ENCODE measurements at regions not wholly inside any gene's neighbourhood (a gene's known extent, or its start where the extent isn't known, plus 50 kb on each side); places are given as distances from the start of the nearest gene placed in this dataset.

- TF ChIP-seq CTCF (IDR thresholded peaks at IDR 0.05; ENCODE audit: insufficient read depth, low read length, poor library complexity, severe bottlenecking) (no peak), EZH2phosphoT487 (conservative IDR thresholded peaks at IDR 0.05; ENCODE audit: low read length) (no peak)
Measured at GRCh38 chr2:88245109-88245508, 75.0 kb downstream of the THNSL2 start.

Data from SU-DHL-6 (cell line).